Heart left ventricle (tissue), 13 donors: ENCODE measurements at regions not wholly inside any gene's neighbourhood (a gene's known extent, or its start where the extent isn't known, plus 50 kb on each side); places are given as distances from the start of the nearest gene placed in this dataset.

Source experiments
- POLR2A ChIP-seq, 2 donors: fragments of 450-650 bp; IDR thresholded peaks; one replicate each; pipeline ENCODE4 v1.6.1; 2017; ENCODE audit warnings: antibody characterized with exemption in 2 of 2, mild to moderate bottlenecking in 2 of 2, moderate library complexity in 2 of 2
- TF ChIP-seq, protein P1 (sequence below), 12 donors: fragments of 200-600 bp; sonication (generic) in 4 of 12; IDR thresholded peaks; one replicate each; pipeline versions ENCODE4 v1.5.0 to v1.8.0; 2018 to 2022; ENCODE audit warnings: antibody characterized with exemption in 12 of 12, mild to moderate bottlenecking in 5 of 12
- donor health status: ischemic (EF 13 %, LVEDD 7.1; RV severe dilation, severe dysfunction).
- donor health status: DM: no; HTN: yes; CAD: no.
- donor health status: DM: no; HTN: no; CAD: no.
- donor health status: ischemic (EF 25% LVEDD 6.9; RV normal size, moderate dysfunction).
- donor health status: ischemic (EF 25% LVEDD 5.7; RV mildly dilated, moderate dysfunction).
- donor health status: ischemic (EF 35%, LVEDD 5.7; RV mildly dilated, moderate dysfunction).
- donor health status: nonischemic (EF 11% LVEDD 7.7; RV severe dilation, severe dysfunction).
- donor health status: DM: yes; HTN: yes; CAD: no.
- donor health status: PGD.
- donor health status: ischemic (EF 29% LVEDD 5.4; RV normal size, mild dysfunction).
- donor health status: nonischemic (EF 23%, LVEDD 6.1; RV moderate dilation, normal function).

DNA sequence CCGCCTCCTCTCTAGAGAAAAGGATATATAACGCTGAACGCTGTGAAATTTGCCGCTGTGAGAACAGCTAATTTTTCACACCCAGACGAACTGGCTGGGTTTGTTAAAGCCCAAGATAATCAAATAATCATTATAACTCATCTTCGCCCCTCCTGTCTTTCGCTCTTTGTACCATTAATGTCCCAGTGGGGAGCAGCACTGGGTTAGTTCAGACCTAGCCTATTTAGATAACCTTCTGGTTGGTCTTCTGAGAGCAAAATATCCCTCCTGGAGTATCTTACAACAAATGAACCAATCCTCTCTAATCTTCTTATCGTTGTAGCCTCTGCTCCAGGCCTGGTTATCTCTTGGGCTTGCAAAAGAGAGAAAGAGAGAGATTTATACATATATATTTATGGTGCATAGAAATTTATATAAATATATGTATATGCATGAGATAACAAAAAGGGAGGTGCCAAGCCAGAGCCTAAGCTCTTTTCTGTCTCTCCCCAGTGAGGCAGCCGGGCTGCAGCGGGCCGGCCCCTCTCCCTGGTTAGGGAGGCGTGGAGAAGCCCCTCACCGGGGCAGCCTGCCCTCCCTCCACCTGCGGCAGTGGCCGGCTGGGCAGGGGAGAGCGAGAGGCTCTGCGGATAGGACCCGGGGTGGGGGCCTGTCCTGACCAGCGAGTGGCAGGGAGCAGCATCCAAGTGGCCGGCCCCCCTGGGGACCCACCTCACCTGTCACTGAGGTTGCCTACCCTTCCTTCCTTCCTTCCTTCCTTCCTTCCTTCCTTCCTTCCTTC is 202.0 kb upstream of the LHX5 start:
- TF ChIP-seq, protein P1, sequence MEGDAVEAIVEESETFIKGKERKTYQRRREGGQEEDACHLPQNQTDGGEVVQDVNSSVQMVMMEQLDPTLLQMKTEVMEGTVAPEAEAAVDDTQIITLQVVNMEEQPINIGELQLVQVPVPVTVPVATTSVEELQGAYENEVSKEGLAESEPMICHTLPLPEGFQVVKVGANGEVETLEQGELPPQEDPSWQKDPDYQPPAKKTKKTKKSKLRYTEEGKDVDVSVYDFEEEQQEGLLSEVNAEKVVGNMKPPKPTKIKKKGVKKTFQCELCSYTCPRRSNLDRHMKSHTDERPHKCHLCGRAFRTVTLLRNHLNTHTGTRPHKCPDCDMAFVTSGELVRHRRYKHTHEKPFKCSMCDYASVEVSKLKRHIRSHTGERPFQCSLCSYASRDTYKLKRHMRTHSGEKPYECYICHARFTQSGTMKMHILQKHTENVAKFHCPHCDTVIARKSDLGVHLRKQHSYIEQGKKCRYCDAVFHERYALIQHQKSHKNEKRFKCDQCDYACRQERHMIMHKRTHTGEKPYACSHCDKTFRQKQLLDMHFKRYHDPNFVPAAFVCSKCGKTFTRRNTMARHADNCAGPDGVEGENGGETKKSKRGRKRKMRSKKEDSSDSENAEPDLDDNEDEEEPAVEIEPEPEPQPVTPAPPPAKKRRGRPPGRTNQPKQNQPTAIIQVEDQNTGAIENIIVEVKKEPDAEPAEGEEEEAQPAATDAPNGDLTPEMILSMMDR (IDR thresholded peaks at IDR 0.05): no peak
- TF ChIP-seq POLR2A (IDR thresholded peaks at IDR 0.05): no peak
